HEK293 (cell line): ENCODE measurements at regions not wholly inside any gene's neighbourhood (a gene's known extent, or its start where the extent isn't known, plus 50 kb on each side); places are given as distances from the start of the nearest gene placed in this dataset.

Experiments
- CTCF ChIA-PET: fragments of 350-600 bp; formaldehyde crosslinking; extraction: SDS; loops from one replicate; lab custom pipeline; 2021; ENCODE audit warnings: antibody characterized with exemption; lab: Yijun Ruan, JAX
- POLR2A ChIA-PET: fragments of 300-600 bp; formaldehyde crosslinking; extraction: SDS; loops from one replicate; lab custom pipeline; 2020; ENCODE audit warnings: antibody characterized with exemption, inconsistent platforms; lab: Yijun Ruan, JAX
- H3K27ac ChIP-seq: fragments of 200-500 bp; sonication (Bioruptor generic); 2 replicates; pipeline ENCODE4 v1.5.1; 2014; ENCODE audit warnings: low read depth, low read length, control low read depth, inconsistent platforms; ENCODE audit errors: extremely low read depth
- H3K36me3 ChIP-seq, 2 experiments: fragments of 200-500 bp in 1 of 2; sonication (Bioruptor generic) in 1 of 2; 1 replicate in 1 of 2; 2 replicates in 1 of 2; pipeline ENCODE4 v1.5.1; 2014 to 2017; ENCODE audit warnings: inconsistent platforms in 2 of 2, low read length in 2 of 2; ENCODE audit not compliant: control insufficient read depth in 2 of 2, insufficient read depth in 1 of 2
- H3K4me1 ChIP-seq: fragments of 200-500 bp; sonication (Bioruptor generic); 2 replicates; pipeline ENCODE4 v1.5.1; 2014; ENCODE audit warnings: mild to moderate bottlenecking, low read length, inconsistent platforms; ENCODE audit not compliant: control insufficient read depth, insufficient read depth
- H3K4me3 ChIP-seq: 2 replicates; pipeline ENCODE4 v1.5.1; 2011; ENCODE audit warnings: low read depth, mild to moderate bottlenecking, control low read depth, low read length, moderate library complexity
- H3K9me3 ChIP-seq: fragments of 200-500 bp; sonication (Bioruptor generic); 2 replicates; pipeline ENCODE4 v1.5.1; 2014; ENCODE audit warnings: low read depth, low read length, inconsistent platforms; ENCODE audit not compliant: control insufficient read depth, insufficient read depth
- EGR2 ChIP-seq: fragments of 450-650 bp; formaldehyde crosslinking; IDR thresholded peaks from 2 replicates; pipeline ENCODE4 v1.5.1; 2016; ENCODE audit warnings: low read depth, missing biosample characterization, missing genetic modification characterization
- GLIS2 ChIP-seq: fragments of 450-650 bp; formaldehyde crosslinking; IDR thresholded peaks from 2 replicates; pipeline ENCODE4 v1.5.1; 2016; ENCODE audit warnings: missing biosample characterization, missing genetic modification characterization
- PRDM6 ChIP-seq: fragments of 450-650 bp; formaldehyde crosslinking; IDR thresholded peaks from 2 replicates; pipeline ENCODE4 v1.5.1; 2017; ENCODE audit warnings: missing biosample characterization, missing genetic modification characterization
- REPIN1 ChIP-seq: fragments of 450-650 bp; formaldehyde crosslinking; IDR thresholded peaks from 2 replicates; pipeline ENCODE4 v1.5.1; 2017; ENCODE audit warnings: missing biosample characterization, missing genetic modification characterization, low read depth
- WT1 ChIP-seq: fragments of 450-650 bp; formaldehyde crosslinking; IDR thresholded peaks from 2 replicates; pipeline ENCODE4 v1.5.1; 2016; ENCODE audit warnings: missing biosample characterization, missing genetic modification characterization
- YY2 ChIP-seq: fragments of 450-650 bp; formaldehyde crosslinking; IDR thresholded peaks from 2 replicates; pipeline ENCODE4 v1.5.1; 2016; ENCODE audit warnings: missing biosample characterization, missing genetic modification characterization
- ZBTB10 ChIP-seq: fragments of 450-650 bp; formaldehyde crosslinking; IDR thresholded peaks from 2 replicates; pipeline ENCODE4 v1.5.1; 2016; ENCODE audit warnings: missing biosample characterization, missing genetic modification characterization
- ZBTB49 ChIP-seq: fragments of 450-650 bp; formaldehyde crosslinking; IDR thresholded peaks from 2 replicates; pipeline ENCODE4 v1.5.1; 2016; ENCODE audit warnings: missing biosample characterization, missing genetic modification characterization, low read depth
- ZBTB8A ChIP-seq: fragments of 450-650 bp; formaldehyde crosslinking; IDR thresholded peaks from 2 replicates; pipeline ENCODE4 v1.5.1; 2016; ENCODE audit warnings: missing biosample characterization, missing genetic modification characterization
- ZIC2 ChIP-seq: fragments of 450-650 bp; formaldehyde crosslinking; IDR thresholded peaks from 2 replicates; pipeline ENCODE4 v1.5.1; 2016; ENCODE audit warnings: missing biosample characterization, missing genetic modification characterization
- ZNF16 ChIP-seq: fragments of 450-650 bp; formaldehyde crosslinking; IDR thresholded peaks from 2 replicates; pipeline ENCODE4 v1.5.1; 2016; ENCODE audit warnings: low read depth, missing biosample characterization, missing genetic modification characterization
- ZNF214 ChIP-seq: fragments of 450-650 bp; formaldehyde crosslinking; IDR thresholded peaks from 2 replicates; pipeline ENCODE4 v1.5.1; 2017; ENCODE audit warnings: missing biosample characterization, mild to moderate bottlenecking, missing genetic modification characterization, borderline replicate concordance
- ZNF341 ChIP-seq: fragments of 450-650 bp; formaldehyde crosslinking; IDR thresholded peaks from 2 replicates; pipeline ENCODE4; 2016; ENCODE audit warnings: low read depth, missing biosample characterization, missing genetic modification characterization
- ZNF354C ChIP-seq: fragments of 450-650 bp; formaldehyde crosslinking; IDR thresholded peaks from 2 replicates; pipeline ENCODE4 v1.5.1; 2016; ENCODE audit warnings: missing biosample characterization, missing genetic modification characterization, low read depth, borderline replicate concordance
- ZNF510 ChIP-seq: fragments of 450-650 bp; formaldehyde crosslinking; IDR thresholded peaks from 2 replicates; pipeline ENCODE4 v1.5.1; 2018; ENCODE audit warnings: mild to moderate bottlenecking, missing genetic modification characterization, missing biosample characterization; ENCODE audit not compliant: insufficient replicate concordance
- ZNF555 ChIP-seq: fragments of 450-650 bp; formaldehyde crosslinking; conservative IDR thresholded peaks from 2 replicates; pipeline ENCODE4 v1.5.1; 2017; ENCODE audit warnings: missing biosample characterization, mild to moderate bottlenecking, missing genetic modification characterization, inconsistent platforms
- ZNF558 ChIP-seq: fragments of 450-650 bp; formaldehyde crosslinking; IDR thresholded peaks from 2 replicates; pipeline ENCODE4 v1.5.1; 2016; ENCODE audit warnings: missing biosample characterization, missing genetic modification characterization
- ZNF585B ChIP-seq: fragments of 450-650 bp; formaldehyde crosslinking; IDR thresholded peaks from 2 replicates; pipeline ENCODE4 v1.5.1; 2016; ENCODE audit warnings: missing biosample characterization, missing genetic modification characterization
- ZNF596 ChIP-seq: fragments of 450-650 bp; IDR thresholded peaks from 2 replicates; pipeline ENCODE4 v1.5.0; 2018; ENCODE audit warnings: missing biosample characterization, mild to moderate bottlenecking, missing genetic modification characterization, moderate library complexity
- ZNF629 ChIP-seq: fragments of 450-650 bp; formaldehyde crosslinking; IDR thresholded peaks from 2 replicates; pipeline ENCODE4 v1.5.1; 2017; ENCODE audit warnings: missing biosample characterization, missing genetic modification characterization
- ZNF707 ChIP-seq: fragments of 450-650 bp; formaldehyde crosslinking; IDR thresholded peaks from 2 replicates; pipeline ENCODE4 v1.5.1; 2016; ENCODE audit warnings: missing biosample characterization, missing genetic modification characterization
- ZNF768 ChIP-seq: fragments of 450-650 bp; formaldehyde crosslinking; IDR thresholded peaks from 2 replicates; pipeline ENCODE4 v1.5.1; 2018; ENCODE audit warnings: missing biosample characterization, mild to moderate bottlenecking, missing genetic modification characterization
- ZXDB ChIP-seq: fragments of 450-650 bp; formaldehyde crosslinking; IDR thresholded peaks from 2 replicates; pipeline ENCODE4 v1.5.1; 2016; ENCODE audit warnings: missing biosample characterization, missing genetic modification characterization
- TF ChIP-seq, protein P1 (sequence below): IDR thresholded peaks from 2 replicates; pipeline ENCODE4 v1.6.1; 2011; ENCODE audit warnings: mild to moderate bottlenecking, low read depth, low read length, borderline replicate concordance
- TF ChIP-seq, protein P2 (sequence below): fragments of 450-650 bp; formaldehyde crosslinking; IDR thresholded peaks from 2 replicates; pipeline ENCODE4 v1.5.1; 2016; ENCODE audit warnings: missing biosample characterization, missing genetic modification characterization

- Histone ChIP-seq H3K27ac (no peak overlapping the region), H3K4me1 (peaks cover 21% of the 10 kb centered on the region), H3K9me3 (no peaks in the 10 kb centered on the region), H3K36me3 (no peaks in the 10 kb centered on the region), H3K4me3 (no peak overlapping the region)
- TF ChIP-seq ZNF341 (peak; percentile 43), PRDM6 (tag by site-specific recombination) (peak; percentile 48; the same call in 1 of the 2 replicates), ZBTB8A (tag by site-specific recombination) (no peak), ZNF354C (tag by site-specific recombination) (no peak), ZNF707 (tag by site-specific recombination) (no peak), ZIC2 (tag by site-specific recombination) (no peak), ZXDB (tag by site-specific recombination) (no peak)
- POLR2A ChIA-PET, result interaction anchor here (0.6 to 0.9 kb wide), 2 partner anchors 104 to 453 kb away, joined by 3 read pairs; no protein-coding TSS in a partner anchor
- CTCF ChIA-PET, result interaction anchor here (1.1 to 1.9 kb wide), 2 partner anchors 152 to 487 kb away, joined by 4 to 7 read pairs; no protein-coding TSS in a partner anchor
Observed at GRCh38 chr10:78199005-78199725, 165.5 kb downstream of the RPS24 start.

GRCh38 chr10:78199759-78200158 is 166.1 kb downstream of the RPS24 start:
- ChIA-PET POLR2A (no interaction called here), CTCF (interaction anchor here (1.9 kb wide), 1 partner anchor 152 kb away, joined by 7 read pairs; no protein-coding TSS in a partner anchor)
- TF ChIP-seq ZNF707 (tag by site-specific recombination), result no peak
- no peak for TF ChIP-seq REPIN1
- no peak for TF ChIP-seq ZNF768 (tag by site-specific recombination)
- TF ChIP-seq YY2 (tag by site-specific recombination), result no peak
- TF ChIP-seq, protein P1, sequence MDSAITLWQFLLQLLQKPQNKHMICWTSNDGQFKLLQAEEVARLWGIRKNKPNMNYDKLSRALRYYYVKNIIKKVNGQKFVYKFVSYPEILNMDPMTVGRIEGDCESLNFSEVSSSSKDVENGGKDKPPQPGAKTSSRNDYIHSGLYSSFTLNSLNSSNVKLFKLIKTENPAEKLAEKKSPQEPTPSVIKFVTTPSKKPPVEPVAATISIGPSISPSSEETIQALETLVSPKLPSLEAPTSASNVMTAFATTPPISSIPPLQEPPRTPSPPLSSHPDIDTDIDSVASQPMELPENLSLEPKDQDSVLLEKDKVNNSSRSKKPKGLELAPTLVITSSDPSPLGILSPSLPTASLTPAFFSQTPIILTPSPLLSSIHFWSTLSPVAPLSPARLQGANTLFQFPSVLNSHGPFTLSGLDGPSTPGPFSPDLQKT, result no peak
- TF ChIP-seq, protein P2, sequence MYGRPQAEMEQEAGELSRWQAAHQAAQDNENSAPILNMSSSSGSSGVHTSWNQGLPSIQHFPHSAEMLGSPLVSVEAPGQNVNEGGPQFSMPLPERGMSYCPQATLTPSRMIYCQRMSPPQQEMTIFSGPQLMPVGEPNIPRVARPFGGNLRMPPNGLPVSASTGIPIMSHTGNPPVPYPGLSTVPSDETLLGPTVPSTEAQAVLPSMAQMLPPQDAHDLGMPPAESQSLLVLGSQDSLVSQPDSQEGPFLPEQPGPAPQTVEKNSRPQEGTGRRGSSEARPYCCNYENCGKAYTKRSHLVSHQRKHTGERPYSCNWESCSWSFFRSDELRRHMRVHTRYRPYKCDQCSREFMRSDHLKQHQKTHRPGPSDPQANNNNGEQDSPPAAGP, result no peak
- TF ChIP-seq ZBTB10 (tag by site-specific recombination), result no peak
- no peak for TF ChIP-seq ZNF629 (tag by site-specific recombination)
- TF ChIP-seq ZNF510, result no peak
- no peak for TF ChIP-seq WT1 (tag by site-specific recombination)
- no peak for TF ChIP-seq ZNF558 (tag by site-specific recombination)
- no peak for TF ChIP-seq ZNF555 (tag by site-specific recombination)
- no peak for TF ChIP-seq ZNF596
- no peak for TF ChIP-seq GLIS2 (tag by site-specific recombination)
- TF ChIP-seq EGR2 (tag by site-specific recombination), result no peak
- no peak for TF ChIP-seq ZBTB49 (tag by site-specific recombination)
- TF ChIP-seq ZNF214 (tag by site-specific recombination), result no peak
- TF ChIP-seq ZNF585B (tag by site-specific recombination), result no peak
- TF ChIP-seq ZNF16, result no peak

More at GRCh38 chr10:78199759-78200158, 166.1 kb downstream of the RPS24 start:
- Histone ChIP-seq H3K4me3 (no peak overlapping the region), H3K27ac (no peak overlapping the region), H3K4me1 (peaks cover 22% of the 10 kb centered on the region), H3K9me3 (no peaks in the 10 kb centered on the region), H3K36me3 (no peaks in the 10 kb centered on the region)
